Fibroblast of mammary gland (primary cell): ENCODE measurements at regions not wholly inside any gene's neighbourhood (a gene's known extent, or its start where the extent isn't known, plus 50 kb on each side); places are given as distances from the start of the nearest gene placed in this dataset.
"Not testable (repeated sequence)": the region's sequence is repeated elsewhere in the genome, so short reads cannot be mapped to it uniquely, and the experiment has no call there.

ENCODE experiments used
- DNase-seq: peaks from one replicate; pipeline ENCODE4 v3.0.0-alpha.2; 2010; ENCODE audit warnings: low read depth
- H3K4me3 ChIP-seq: 2 replicates; pipeline ENCODE4 v1.5.1; 2011; ENCODE audit warnings: low read depth, mild to moderate bottlenecking, low read length, moderate library complexity; ENCODE audit not compliant: control insufficient read depth
- CTCF ChIP-seq: conservative IDR thresholded peaks from 2 replicates; pipeline ENCODE4 v1.5.1; 2011; ENCODE audit warnings: low read depth, low read length, inconsistent platforms; ENCODE audit not compliant: control insufficient read depth, insufficient read depth

DNA sequence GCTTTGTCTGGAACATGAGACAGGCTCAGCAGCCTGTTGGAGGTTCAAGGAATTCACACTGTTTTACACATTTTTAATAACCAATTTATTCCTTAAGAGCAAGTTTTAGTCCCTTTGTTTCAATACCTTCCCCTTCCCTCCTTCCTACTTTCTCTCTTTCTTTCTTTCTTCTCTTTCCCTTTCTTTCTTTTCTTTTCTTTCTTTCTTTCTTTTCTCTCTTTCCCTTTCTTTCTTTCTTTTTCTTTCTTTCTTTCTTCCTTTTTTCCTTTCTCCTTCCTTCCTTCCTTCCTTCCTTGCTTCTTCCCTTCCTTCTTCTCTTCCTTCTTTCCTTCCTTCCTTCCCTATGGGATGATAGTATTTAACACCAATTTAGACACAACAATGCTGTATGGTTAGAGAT, 164.2 kb downstream of the CENPF start:
- DNase-seq, result no peak
- H3K4me3 ChIP-seq, result no peak overlapping the region
- no peak for TF ChIP-seq CTCF

GRCh38 chr1:214769666-214770065, 166.7 kb downstream of the CENPF start:
- not testable (repeated sequence) for DNase-seq, H3K4me3 ChIP-seq

DNA sequence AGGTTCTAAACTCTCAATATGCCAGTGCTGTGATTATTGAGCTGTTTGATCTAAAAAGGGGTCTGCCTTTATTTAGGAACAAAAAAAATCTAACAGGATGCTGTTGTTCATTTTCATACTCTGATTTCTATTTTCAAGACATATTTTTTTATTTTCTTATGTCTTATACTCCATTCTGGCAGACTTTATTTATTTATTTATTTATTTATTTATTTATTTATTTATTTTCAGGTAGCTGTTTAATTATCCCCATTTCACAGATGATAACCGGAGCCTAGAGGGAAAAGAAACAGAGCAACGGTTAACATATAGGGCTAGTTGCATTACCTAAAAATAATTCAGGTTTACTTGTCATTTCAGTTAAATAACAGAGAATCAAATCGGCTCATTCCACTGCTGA, 174.4 kb downstream of the CENPF start:
- TF ChIP-seq CTCF, result no peak
- no peak overlapping the region for H3K4me3 ChIP-seq
- DNase-seq, result no peak

DNA sequence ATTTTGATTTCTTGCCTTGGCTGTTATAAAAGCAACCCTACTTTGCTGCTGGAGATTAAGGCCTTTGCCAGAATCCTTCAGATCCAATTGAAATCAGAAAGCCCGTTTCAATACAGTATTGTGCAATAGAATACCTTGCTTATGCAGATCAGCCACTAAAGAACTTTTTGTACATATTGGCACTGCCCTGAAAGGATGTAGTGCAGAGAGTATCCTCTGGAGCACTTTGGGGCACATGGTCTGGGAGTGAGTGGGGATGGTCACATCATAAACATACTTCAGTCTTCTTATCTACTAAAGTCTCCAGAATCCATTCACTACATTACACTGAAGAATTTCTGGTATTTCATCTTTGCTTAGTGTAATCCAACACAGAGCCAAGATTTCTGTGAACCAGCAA, 189.0 kb downstream of the CENPF start:
- DNase-seq, result no peak
- no peak overlapping the region for H3K4me3 ChIP-seq
- TF ChIP-seq CTCF, result no peak

DNA sequence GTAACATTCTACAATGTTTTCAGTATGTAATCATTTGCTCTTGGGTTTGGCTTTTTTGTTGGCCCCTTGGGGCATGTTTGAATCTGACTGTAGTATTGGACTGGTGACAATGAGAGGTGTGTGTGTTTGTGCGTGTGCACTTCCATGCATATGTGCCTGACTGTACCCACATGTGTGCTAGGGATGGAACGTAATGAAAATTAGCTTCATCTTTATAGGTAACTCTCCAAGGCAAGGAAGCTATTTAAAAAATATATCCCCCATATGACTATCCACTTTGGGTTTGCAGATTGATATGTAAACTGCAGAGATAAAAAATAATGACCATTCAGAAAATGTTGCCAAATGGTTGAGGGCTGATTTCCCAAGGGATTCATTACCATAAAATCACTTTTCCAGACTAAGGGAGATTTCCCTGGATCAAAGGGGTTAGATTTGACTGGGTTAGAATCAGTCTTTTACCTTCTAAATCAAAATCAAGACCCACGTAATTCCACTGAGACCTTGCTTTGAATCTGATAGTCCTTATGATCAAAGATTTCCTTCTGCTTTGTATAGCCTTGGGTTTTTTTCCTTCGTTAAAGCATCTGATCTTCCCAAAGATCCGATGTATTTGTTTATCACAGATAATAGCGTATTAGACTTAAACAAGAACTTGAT, 189.7 kb downstream of the CENPF start:
- no peak for DNase-seq
- TF ChIP-seq CTCF, result no peak
- no peak overlapping the region for H3K4me3 ChIP-seq

GRCh38 chr1:214793708-214794107, 190.7 kb downstream of the CENPF start:
- no peak for TF ChIP-seq CTCF
- DNase-seq, result peak; percentile 10
- no peak overlapping the region for H3K4me3 ChIP-seq

GRCh38 chr1:214801191-214801590, 198.2 kb downstream of the CENPF start:
- TF ChIP-seq CTCF, result no peak
- DNase-seq, result peak; percentile 42
- H3K4me3 ChIP-seq, result no peak overlapping the region
